ENCODE measurements at regions not wholly inside any gene's neighbourhood (a gene's known extent, or its start where the extent isn't known, plus 50 kb on each side); places are given as distances from the start of the nearest gene placed in this dataset.

- no peak for TF ChIP-seq CTCFL (IDR thresholded peaks at IDR 0.05; ENCODE audit: borderline replicate concordance, insufficient read depth, low read depth, low read length, poor library complexity, severe bottlenecking)
- no peak for TF ChIP-seq GTF2F1 (IDR thresholded peaks at IDR 0.05; ENCODE audit: low read depth, low read length)
- TF ChIP-seq SNRNP70 (optimal IDR thresholded peaks at IDR 0.05; ENCODE audit: low read depth, low read length), result no peak
- TF ChIP-seq NCOA6 (IDR thresholded peaks at IDR 0.05), result no peak
Observed at GRCh38 chr2:199189229-199189628, 268.5 kb downstream of the SATB2 start (continued).

- Histone ChIP-seq H3K9me3 (replicated peaks; ENCODE audit: control insufficient read depth, insufficient read depth, low read depth, low read length) (no peaks in the 10 kb centered on the region), H3K9me1 (ENCODE audit: control insufficient read depth, insufficient read depth, low read length) (no peaks in the 10 kb centered on the region), H3K9ac (ENCODE audit: insufficient read depth in 1 of 2, low read depth in 2 of 2, low read length in 2 of 2) (no peak overlapping the region), H3K4me1 (replicated peaks in 1 of 2; ENCODE audit: control insufficient read depth in 2 of 2, insufficient read depth in 2 of 2, low read length in 2 of 2) (no peaks in the 10 kb centered on the region), H3K4me2 (ENCODE audit: insufficient read depth, low read length) (no peak overlapping the region), H3K36me3 (ENCODE audit: control insufficient read depth, insufficient read depth, low read length) (no peaks in the 10 kb centered on the region), H3K27ac (ENCODE audit: extremely low read depth, low read depth, low read length) (no peak overlapping the region), H4K20me1 (replicated peaks; ENCODE audit: control insufficient read depth, insufficient read depth, low read length) (no peaks in the 10 kb centered on the region), H2AFZ (ENCODE audit: low read depth, low read length) (no peak overlapping the region), H3K79me2 (ENCODE audit: control insufficient read depth, insufficient read depth, low read length) (no peaks in the 10 kb centered on the region), H3K27me3 (ENCODE audit: control insufficient read depth in 2 of 2, insufficient read depth in 2 of 2, low read length in 2 of 2) (no peaks in the 10 kb centered on the region), H3K4me3 (no peak overlapping the region)
- DNase-seq (ENCODE audit: extremely low read depth in 1 of 4, low spot score in 3 of 4), result no peak
- ChIA-PET POLR2A (no interaction called here), CTCF (ENCODE audit: low intra/inter-chr PET ratio) (no interaction called here)
- TF ChIP-seq TAL1 (IDR thresholded peaks at IDR 0.05) (no peak), MIER1 (IDR thresholded peaks at IDR 0.05; ENCODE audit: low read depth) (no peak), ZNF347 (CRISPR knock-in tag; IDR thresholded peaks at IDR 0.05; ENCODE audit: low read depth) (no peak), CEBPB (tag; IDR thresholded peaks at IDR 0.05) (no peak), FOXK1 (CRISPR knock-in tag; IDR thresholded peaks at IDR 0.05; ENCODE audit: borderline replicate concordance) (no peak), NKRF (IDR thresholded peaks at IDR 0.05; ENCODE audit: borderline replicate concordance) (no peak), HEY1 (CRISPR knock-in tag; IDR thresholded peaks at IDR 0.05; ENCODE audit: borderline replicate concordance) (no peak), PHB (CRISPR knock-in tag; IDR thresholded peaks at IDR 0.05) (no peak), ZNF184 (CRISPR knock-in tag; IDR thresholded peaks at IDR 0.05) (no peak), ELK1 (CRISPR knock-in tag; IDR thresholded peaks at IDR 0.05) (no peak), ZNF699 (CRISPR knock-in tag; IDR thresholded peaks at IDR 0.05; ENCODE audit: insufficient replicate concordance) (no peak)
- intact Hi-C loops (cut with micrococcal nuclease) (no loop called here), in situ Hi-C loops (cut with MboI) (no loop called here)
- BruUV-seq (replicated peaks), result no TSS peak
- ATAC-seq, result no peak
- 0% methylated on average over 2 of the region's 2 CpGs for WGBS (ENCODE audit: insufficient coverage, low coverage, missing lambda C conversion rate)
- FAIRE-seq, result no peak
Observed at GRCh38 chr2:199186301-199186751, 271.4 kb downstream of the SATB2 start.
